ENCODE measurements at regions not wholly inside any gene's neighbourhood (a gene's known extent, or its start where the extent isn't known, plus 50 kb on each side); places are given as distances from the start of the nearest gene placed in this dataset.

GRCh38 chr1:220339581-220339980 is 67.3 kb upstream of the RAB3GAP2 start:
- TF ChIP-seq, protein P1, sequence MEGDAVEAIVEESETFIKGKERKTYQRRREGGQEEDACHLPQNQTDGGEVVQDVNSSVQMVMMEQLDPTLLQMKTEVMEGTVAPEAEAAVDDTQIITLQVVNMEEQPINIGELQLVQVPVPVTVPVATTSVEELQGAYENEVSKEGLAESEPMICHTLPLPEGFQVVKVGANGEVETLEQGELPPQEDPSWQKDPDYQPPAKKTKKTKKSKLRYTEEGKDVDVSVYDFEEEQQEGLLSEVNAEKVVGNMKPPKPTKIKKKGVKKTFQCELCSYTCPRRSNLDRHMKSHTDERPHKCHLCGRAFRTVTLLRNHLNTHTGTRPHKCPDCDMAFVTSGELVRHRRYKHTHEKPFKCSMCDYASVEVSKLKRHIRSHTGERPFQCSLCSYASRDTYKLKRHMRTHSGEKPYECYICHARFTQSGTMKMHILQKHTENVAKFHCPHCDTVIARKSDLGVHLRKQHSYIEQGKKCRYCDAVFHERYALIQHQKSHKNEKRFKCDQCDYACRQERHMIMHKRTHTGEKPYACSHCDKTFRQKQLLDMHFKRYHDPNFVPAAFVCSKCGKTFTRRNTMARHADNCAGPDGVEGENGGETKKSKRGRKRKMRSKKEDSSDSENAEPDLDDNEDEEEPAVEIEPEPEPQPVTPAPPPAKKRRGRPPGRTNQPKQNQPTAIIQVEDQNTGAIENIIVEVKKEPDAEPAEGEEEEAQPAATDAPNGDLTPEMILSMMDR (IDR thresholded peaks at IDR 0.05) = no peak
- no peak for TF ChIP-seq POLR2AphosphoS5 (IDR thresholded peaks at IDR 0.05)
